Stomach smooth muscle (tissue), 2 donors: ENCODE measurements at regions not wholly inside any gene's neighbourhood (a gene's known extent, or its start where the extent isn't known, plus 50 kb on each side); places are given as distances from the start of the nearest gene placed in this dataset.

Experiments
- H3K27ac ChIP-seq: one replicate; pipeline ENCODE4 v1.7.0; 2013; ENCODE audit warnings: mild to moderate bottlenecking, low read length, inconsistent platforms
- H3K27me3 ChIP-seq, 2 donors: one replicate each; pipeline ENCODE4 v1.7.0; 2013; ENCODE audit warnings: low read length in 2 of 2; ENCODE audit not compliant: insufficient read depth in 2 of 2, control insufficient read depth in 1 of 2
- H3K36me3 ChIP-seq, 2 donors: one replicate each; pipeline ENCODE4 v1.7.0; 2013; ENCODE audit warnings: low read length in 2 of 2; ENCODE audit not compliant: control insufficient read depth in 2 of 2, insufficient read depth in 2 of 2
- H3K4me1 ChIP-seq: one replicate; pipeline ENCODE4 v1.7.0; 2013; ENCODE audit warnings: low read length; ENCODE audit not compliant: control insufficient read depth, insufficient read depth
- H3K4me3 ChIP-seq, 2 donors: one replicate each; pipeline ENCODE4 v1.7.0; 2013; ENCODE audit warnings: low read length in 2 of 2
- H3K9ac ChIP-seq, 2 donors: one replicate each; pipeline ENCODE4 v1.7.0; 2013; ENCODE audit warnings: low read length in 2 of 2, mild to moderate bottlenecking in 1 of 2
- H3K9me3 ChIP-seq, 2 donors: one replicate each; pipeline ENCODE4 v1.7.0; 2013; ENCODE audit warnings: low read length in 2 of 2; ENCODE audit not compliant: control insufficient read depth in 2 of 2
- donor health status: healthy.
- donor health status: Pancreatic carcinoma.

- Histone ChIP-seq H3K36me3 (no peaks in the 10 kb centered on the region), H3K4me3 (no peak overlapping the region), H3K9ac (no peak overlapping the region)
These were observed 65.4 kb upstream of the FSHR start for GRCh38 chr2:49219741-49220140.

GRCh38 chr2:49210191-49210590, 55.9 kb upstream of the FSHR start:
- Histone ChIP-seq H3K27ac (no peak overlapping the region), H3K27me3 (no peaks in the 10 kb centered on the region), H3K9ac (no peak overlapping the region), H3K4me3 (no peak overlapping the region), H3K4me1 (no peaks in the 10 kb centered on the region), H3K9me3 (no peaks in the 10 kb centered on the region), H3K36me3 (no peaks in the 10 kb centered on the region)

More at GRCh38 chr2:49219741-49220140, 65.4 kb upstream of the FSHR start:
- Histone ChIP-seq H3K4me1 (peaks cover 5% of the 10 kb centered on the region), H3K9me3 (no peaks in the 10 kb centered on the region), H3K27me3 (no peaks in the 10 kb centered on the region), H3K27ac (no peak overlapping the region)

- Histone ChIP-seq H3K27ac (no peak overlapping the region), H3K4me1 (no peaks in the 10 kb centered on the region), H3K4me3 (no peak overlapping the region), H3K27me3 (no peaks in the 10 kb centered on the region), H3K9me3 (no peaks in the 10 kb centered on the region), H3K9ac (no peak overlapping the region), H3K36me3 (no peaks in the 10 kb centered on the region)
These were observed 52.9 kb upstream of the FSHR start for GRCh38 chr2:49207204-49207603.
